Parathyroid adenoma (tissue), 2 donors: ENCODE measurements at regions not wholly inside any gene's neighbourhood (a gene's known extent, or its start where the extent isn't known, plus 50 kb on each side); places are given as distances from the start of the nearest gene placed in this dataset.

Experiments
- H2AFZ ChIP-seq: fragments of 300-600 bp; sonication (generic); one replicate; pipeline ENCODE4 v1.7.0; 2017; ENCODE audit warnings: antibody characterized with exemption, mild to moderate bottlenecking
- H3K27ac ChIP-seq: fragments of 300-600 bp; sonication (generic); one replicate; pipeline ENCODE4 v1.7.0; 2017
- H3K27me3 ChIP-seq: fragments of 300-600 bp; sonication (generic); one replicate; pipeline ENCODE4 v1.7.0; 2017; ENCODE audit warnings: low read length; ENCODE audit not compliant: control insufficient read depth, insufficient read depth
- H3K36me3 ChIP-seq: fragments of 300-600 bp; sonication (generic); one replicate; pipeline ENCODE4 v1.7.0; 2017; ENCODE audit warnings: low read length; ENCODE audit not compliant: control insufficient read depth, insufficient read depth
- H3K4me1 ChIP-seq: fragments of 300-600 bp; sonication (generic); one replicate; pipeline ENCODE4 v1.7.0; 2017; ENCODE audit warnings: control low read depth
- H3K4me2 ChIP-seq: fragments of 300-600 bp; sonication (generic); one replicate; pipeline ENCODE4 v1.7.0; 2017; ENCODE audit warnings: low read length
- H3K4me3 ChIP-seq: fragments of 300-600 bp; sonication (generic); one replicate; pipeline ENCODE4 v1.7.0; 2017; ENCODE audit warnings: low read depth, low read length
- H3K79me2 ChIP-seq: fragments of 300-600 bp; sonication (generic); one replicate; pipeline ENCODE4 v1.7.0; 2017; ENCODE audit warnings: control low read depth
- H3K9ac ChIP-seq: fragments of 300-600 bp; sonication (generic); one replicate; pipeline ENCODE4 v1.7.0; 2017; ENCODE audit warnings: mild to moderate bottlenecking
- H3K9me3 ChIP-seq: fragments of 300-600 bp; sonication (generic); one replicate; pipeline ENCODE4 v1.7.0; 2017; ENCODE audit warnings: low read length; ENCODE audit not compliant: control insufficient read depth
- TF ChIP-seq, protein P1 (sequence below): fragments of 300-600 bp; sonication (generic); IDR thresholded peaks from one replicate; pipeline ENCODE4 v1.7.0; 2017; ENCODE audit warnings: antibody characterized with exemption, mild to moderate bottlenecking
- donor health status: primary hyperparathyroidism.

DNA sequence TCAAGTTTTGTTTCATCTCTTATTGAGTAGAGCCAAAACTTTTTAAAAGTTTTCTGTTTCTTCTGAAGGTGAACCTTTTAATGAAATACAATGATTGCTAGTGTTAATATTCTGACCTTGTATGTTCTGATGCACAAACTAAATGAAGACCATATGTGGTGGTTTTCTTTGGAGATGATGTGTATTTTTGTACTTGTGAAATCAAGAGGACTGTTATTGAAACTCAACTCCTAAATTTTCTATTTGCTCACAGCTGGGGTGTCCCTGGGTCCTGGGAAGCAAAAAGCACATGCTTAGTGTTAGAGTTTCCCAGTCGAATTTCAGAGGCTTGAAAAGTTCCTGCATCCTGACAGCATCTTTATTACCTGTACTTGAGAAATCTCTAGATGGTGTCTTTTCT, 1185.8 kb upstream of the ALCAM start:
- Histone ChIP-seq H3K27me3 (no peaks in the 10 kb centered on the region), H3K36me3 (no peaks in the 10 kb centered on the region), H3K4me3 (no peak overlapping the region), H3K79me2 (no peaks in the 10 kb centered on the region), H3K9me3 (no peaks in the 10 kb centered on the region), H2AFZ (no peak overlapping the region), H3K27ac (no peak overlapping the region), H3K9ac (no peak overlapping the region), H3K4me2 (no peak overlapping the region), H3K4me1 (no peaks in the 10 kb centered on the region)
- TF ChIP-seq, protein P1, sequence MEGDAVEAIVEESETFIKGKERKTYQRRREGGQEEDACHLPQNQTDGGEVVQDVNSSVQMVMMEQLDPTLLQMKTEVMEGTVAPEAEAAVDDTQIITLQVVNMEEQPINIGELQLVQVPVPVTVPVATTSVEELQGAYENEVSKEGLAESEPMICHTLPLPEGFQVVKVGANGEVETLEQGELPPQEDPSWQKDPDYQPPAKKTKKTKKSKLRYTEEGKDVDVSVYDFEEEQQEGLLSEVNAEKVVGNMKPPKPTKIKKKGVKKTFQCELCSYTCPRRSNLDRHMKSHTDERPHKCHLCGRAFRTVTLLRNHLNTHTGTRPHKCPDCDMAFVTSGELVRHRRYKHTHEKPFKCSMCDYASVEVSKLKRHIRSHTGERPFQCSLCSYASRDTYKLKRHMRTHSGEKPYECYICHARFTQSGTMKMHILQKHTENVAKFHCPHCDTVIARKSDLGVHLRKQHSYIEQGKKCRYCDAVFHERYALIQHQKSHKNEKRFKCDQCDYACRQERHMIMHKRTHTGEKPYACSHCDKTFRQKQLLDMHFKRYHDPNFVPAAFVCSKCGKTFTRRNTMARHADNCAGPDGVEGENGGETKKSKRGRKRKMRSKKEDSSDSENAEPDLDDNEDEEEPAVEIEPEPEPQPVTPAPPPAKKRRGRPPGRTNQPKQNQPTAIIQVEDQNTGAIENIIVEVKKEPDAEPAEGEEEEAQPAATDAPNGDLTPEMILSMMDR: no peak

DNA sequence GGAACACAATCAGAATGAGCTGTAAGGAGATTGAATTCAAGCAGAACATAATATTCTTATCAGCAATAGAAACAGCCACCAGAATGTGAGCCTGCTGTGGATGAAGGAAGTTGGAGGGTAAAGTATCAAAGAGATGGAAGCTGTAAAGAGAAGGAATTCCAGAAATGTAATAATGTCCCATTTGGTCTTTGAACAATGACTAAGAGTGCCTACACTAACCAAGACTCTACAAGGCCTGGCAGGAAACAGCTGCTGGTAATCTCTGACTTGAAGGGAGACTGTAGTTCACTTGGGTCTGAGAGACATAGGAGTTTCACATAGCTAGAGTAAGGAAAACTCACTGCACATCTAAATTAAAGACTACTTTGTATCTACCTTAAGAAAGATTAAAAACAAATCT, 1176.0 kb upstream of the ALCAM start:
- Histone ChIP-seq H3K4me2 (no peak overlapping the region), H3K79me2 (no peaks in the 10 kb centered on the region), H2AFZ (no peak overlapping the region), H3K36me3 (no peaks in the 10 kb centered on the region), H3K4me3 (no peak overlapping the region), H3K9ac (no peak overlapping the region), H3K27me3 (no peaks in the 10 kb centered on the region), H3K4me1 (peaks cover 5% of the 10 kb centered on the region), H3K27ac (no peak overlapping the region), H3K9me3 (no peaks in the 10 kb centered on the region)
- TF ChIP-seq, protein P1: no peak

DNA sequence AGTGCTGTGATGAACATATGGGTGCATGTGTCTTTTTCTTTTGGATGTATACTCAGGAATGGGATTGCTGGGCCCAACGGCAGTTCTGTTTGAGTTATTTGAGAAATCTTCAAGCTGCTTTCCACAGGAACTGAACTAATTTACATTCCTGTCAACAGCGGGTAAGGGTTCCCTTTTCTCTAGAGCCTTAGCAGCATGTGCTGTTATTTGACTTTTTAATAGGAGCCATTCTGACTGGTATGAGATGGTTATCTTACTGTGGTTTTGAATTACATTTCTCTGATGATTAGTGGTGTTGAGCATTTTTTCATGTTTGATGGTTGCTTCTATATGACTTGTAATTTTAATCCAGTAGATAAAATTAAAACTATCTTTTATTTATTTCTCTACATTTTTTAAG, 1168.6 kb upstream of the ALCAM start:
- no peaks in the 10 kb centered on the region for H3K27me3 ChIP-seq
- no peak overlapping the region for H3K4me3 ChIP-seq
- no peak overlapping the region for H3K9ac ChIP-seq
- H3K9me3 ChIP-seq: no peaks in the 10 kb centered on the region
- H3K36me3 ChIP-seq: no peaks in the 10 kb centered on the region
- no peaks in the 10 kb centered on the region for H3K79me2 ChIP-seq
- H3K4me1 ChIP-seq: no peaks in the 10 kb centered on the region
- H3K4me2 ChIP-seq: no peak overlapping the region
- TF ChIP-seq, protein P1: no peak
- H2AFZ ChIP-seq: no peak overlapping the region
- no peak overlapping the region for H3K27ac ChIP-seq

DNA sequence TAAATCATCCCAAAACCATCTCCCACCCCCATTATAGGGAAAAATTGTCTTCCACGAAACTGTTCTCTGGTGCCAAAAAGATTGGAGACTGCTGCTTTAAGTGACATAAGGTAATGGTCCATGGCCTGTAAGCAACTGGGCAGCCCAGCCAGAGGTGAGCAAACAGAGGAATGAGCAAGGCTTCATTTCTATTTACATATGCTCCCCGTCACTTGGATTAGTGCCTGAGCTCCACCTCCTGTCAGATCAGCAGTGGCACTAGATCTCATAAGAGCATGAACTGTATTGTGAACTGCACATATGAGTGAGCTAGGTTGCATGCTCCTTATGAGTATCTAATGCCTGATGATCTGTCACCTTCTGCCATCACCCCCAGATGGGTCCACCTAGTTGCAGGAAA, 1159.8 kb upstream of the ALCAM start:
- Histone ChIP-seq H3K4me3 (no peak overlapping the region), H3K27ac (no peak overlapping the region), H3K36me3 (no peaks in the 10 kb centered on the region), H2AFZ (no peak overlapping the region), H3K9me3 (no peaks in the 10 kb centered on the region), H3K4me1 (no peaks in the 10 kb centered on the region), H3K4me2 (no peak overlapping the region), H3K27me3 (no peaks in the 10 kb centered on the region), H3K9ac (no peak overlapping the region), H3K79me2 (no peaks in the 10 kb centered on the region)
- TF ChIP-seq, protein P1: no peak

DNA sequence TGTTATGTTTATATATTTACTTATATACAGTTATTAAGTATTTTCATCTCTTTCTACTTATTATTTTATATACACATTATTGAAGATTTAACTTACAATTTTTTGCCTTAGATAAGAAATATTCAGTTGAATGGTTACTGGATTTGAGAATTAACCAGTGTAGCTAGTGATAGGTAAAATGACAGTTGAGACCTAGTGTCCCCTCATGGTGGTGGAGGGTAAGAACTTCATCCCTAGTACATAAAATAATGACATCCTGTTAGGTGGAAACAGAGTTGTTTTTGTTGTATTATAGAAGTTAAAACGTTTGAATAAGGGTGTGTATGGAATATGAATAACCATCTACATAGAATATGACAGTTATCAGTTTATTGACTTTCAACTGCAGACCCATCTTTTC, 1152.4 kb upstream of the ALCAM start:
- H3K27me3 ChIP-seq: no peaks in the 10 kb centered on the region
- H3K4me1 ChIP-seq: no peaks in the 10 kb centered on the region
- no peak overlapping the region for H3K27ac ChIP-seq
- no peak overlapping the region for H3K9ac ChIP-seq
- no peaks in the 10 kb centered on the region for H3K36me3 ChIP-seq
- no peak overlapping the region for H3K4me2 ChIP-seq
- TF ChIP-seq, protein P1: no peak
- no peak overlapping the region for H2AFZ ChIP-seq
- H3K9me3 ChIP-seq: no peaks in the 10 kb centered on the region
- H3K79me2 ChIP-seq: no peaks in the 10 kb centered on the region
- H3K4me3 ChIP-seq: no peak overlapping the region
